Germinal center (tissue), 1 donor: ENCODE measurements at regions not wholly inside any gene's neighbourhood (a gene's known extent, or its start where the extent isn't known, plus 50 kb on each side); places are given as distances from the start of the nearest gene placed in this dataset.
A peak's percentile ranks its signal among the peaks of the same experiment; 100 is the strongest.

Experiments
- DNase-seq: peaks from one replicate; pipeline ENCODE4 v3.0.0; 2012; ENCODE audit warnings: mixed read lengths, low spot score

- no peak for DNase-seq
Observed at GRCh38 chr12:108037960-108038359, 91.1 kb upstream of the WSCD2 start.

- DNase-seq = no peak
Observed at GRCh38 chr12:108039794-108040193, 89.3 kb upstream of the WSCD2 start.

GRCh38 chr12:108040947-108041346 is 88.1 kb upstream of the WSCD2 start:
- DNase-seq = no peak

GRCh38 chr12:108043286-108043685 is 85.8 kb upstream of the WSCD2 start:
- DNase-seq = no peak

GRCh38 chr12:108043750-108044533 is 85.1 kb upstream of the WSCD2 start:
- no peak for DNase-seq

- DNase-seq = no peak
Observed at GRCh38 chr12:108046135-108046534, 83.0 kb upstream of the WSCD2 start.

- DNase-seq = no peak
Observed at GRCh38 chr12:108046650-108047049, 82.4 kb upstream of the WSCD2 start.

- DNase-seq = no peak
Observed at GRCh38 chr12:108047071-108047550, 82.0 kb upstream of the WSCD2 start.

- DNase-seq = no peak
Observed at GRCh38 chr12:108048686-108049085, 80.4 kb upstream of the WSCD2 start.

- no peak for DNase-seq
Observed at GRCh38 chr12:108050696-108051095, 78.4 kb upstream of the WSCD2 start.

- DNase-seq = no peak
Observed at GRCh38 chr12:108052260-108052659, 76.8 kb upstream of the WSCD2 start.

GRCh38 chr12:108053512-108053911 is 75.6 kb upstream of the WSCD2 start:
- DNase-seq = no peak

GRCh38 chr12:108054496-108054895 is 74.6 kb upstream of the WSCD2 start:
- DNase-seq = no peak

- DNase-seq = no peak
Observed at GRCh38 chr12:108055141-108055540, 73.9 kb upstream of the WSCD2 start.

- no peak for DNase-seq
Observed at GRCh38 chr12:108060067-108060466, 69.0 kb upstream of the WSCD2 start.

- DNase-seq = no peak
Observed at GRCh38 chr12:108060903-108061302, 68.2 kb upstream of the WSCD2 start.

- DNase-seq = peak; percentile 4
Observed at GRCh38 chr12:108063192-108063591, 65.9 kb upstream of the WSCD2 start.

GRCh38 chr12:108065069-108065468 is 64.0 kb upstream of the WSCD2 start:
- DNase-seq = no peak

- DNase-seq = no peak
Observed at GRCh38 chr12:108066583-108067577, 62.2 kb upstream of the WSCD2 start.

- DNase-seq = no peak
Observed at GRCh38 chr12:108069651-108070165, 59.4 kb upstream of the WSCD2 start.

GRCh38 chr12:108075561-108075960 is 53.5 kb upstream of the WSCD2 start:
- DNase-seq = no peak

- DNase-seq = no peak
Observed at GRCh38 chr12:108076556-108076955, 52.5 kb upstream of the WSCD2 start.

- no peak for DNase-seq
Observed at GRCh38 chr12:108078428-108078827, 50.7 kb upstream of the WSCD2 start.
